Activated T-cell treated with anti-CD3 and anti-CD28 coated beads, Interleukin-2, amount 50 U/mL, for 1 hour (primary cell): ENCODE measurements at regions not wholly inside any gene's neighbourhood (a gene's known extent, or its start where the extent isn't known, plus 50 kb on each side); places are given as distances from the start of the nearest gene placed in this dataset.

Source experiments
- DNase-seq: peaks from one replicate; pipeline ENCODE4 v3.0.0-alpha.2; 2020

GRCh38 chr2:118558846-118559245, 288.6 kb downstream of the EN1 start:
- DNase-seq: no peak

- no peak for DNase-seq
Measured at GRCh38 chr2:118557791-118558190, 289.7 kb downstream of the EN1 start.

GRCh38 chr2:118557016-118557415, 290.4 kb downstream of the EN1 start:
- DNase-seq: no peak

GRCh38 chr2:118554616-118555015, 292.8 kb downstream of the EN1 start:
- no peak for DNase-seq

- DNase-seq: no peak
Measured at GRCh38 chr2:118549503-118549902, 297.9 kb downstream of the EN1 start.

GRCh38 chr2:118548880-118549488, 298.5 kb downstream of the EN1 start:
- DNase-seq: no peak

GRCh38 chr2:118539290-118539689, 308.2 kb downstream of the EN1 start:
- no peak for DNase-seq

- DNase-seq: no peak
Measured at GRCh38 chr2:118536306-118536705, 311.1 kb downstream of the EN1 start.

GRCh38 chr2:118535818-118536212, 311.6 kb downstream of the EN1 start:
- no peak for DNase-seq

- DNase-seq: no peak
Measured at GRCh38 chr2:118535171-118535817, 312.2 kb downstream of the EN1 start.

- no peak for DNase-seq
Measured at GRCh38 chr2:118530976-118531375, 316.5 kb downstream of the EN1 start.

- no peak for DNase-seq
Measured at GRCh38 chr2:118529908-118530599, 317.4 kb downstream of the EN1 start.

- DNase-seq: no peak
Measured at GRCh38 chr2:118527571-118527970, 319.9 kb downstream of the EN1 start.

- no peak for DNase-seq
Measured at GRCh38 chr2:118525346-118525745, 322.1 kb downstream of the EN1 start.

- DNase-seq: no peak
Measured at GRCh38 chr2:118524911-118525310, 322.5 kb downstream of the EN1 start.

GRCh38 chr2:118523761-118524160, 323.7 kb downstream of the EN1 start:
- no peak for DNase-seq

- DNase-seq: no peak
Measured at GRCh38 chr2:118521960-118522359, 325.5 kb downstream of the EN1 start.

- no peak for DNase-seq
Measured at GRCh38 chr2:118521272-118521671, 326.2 kb downstream of the EN1 start.

- DNase-seq: no peak
Measured at GRCh38 chr2:118520246-118520645, 327.2 kb downstream of the EN1 start.

GRCh38 chr2:118519511-118519910, 327.9 kb downstream of the EN1 start:
- DNase-seq: no peak

- DNase-seq: no peak
Measured at GRCh38 chr2:118510807-118511206, 336.6 kb downstream of the EN1 start.

GRCh38 chr2:118509319-118510004, 338.0 kb downstream of the EN1 start:
- DNase-seq: no peak

GRCh38 chr2:118508282-118508681, 339.2 kb downstream of the EN1 start:
- no peak for DNase-seq

GRCh38 chr2:118505436-118505835, 342.0 kb downstream of the EN1 start:
- no peak for DNase-seq
